Upper lobe of right lung (tissue), 1 donor: ENCODE measurements at regions not wholly inside any gene's neighbourhood (a gene's known extent, or its start where the extent isn't known, plus 50 kb on each side); places are given as distances from the start of the nearest gene placed in this dataset.

Experiments
- ATAC-seq: fragments of 200-7000 bp; cut with Tn5 transposase; one replicate; pipeline ENCODE4 v1.9.1; 2020; ENCODE audit warnings: mild to moderate bottlenecking, moderate library complexity
- DNase-seq: peaks from one replicate; pipeline ENCODE4 v3.0.0-alpha.2; 2020
- H3K27ac ChIP-seq: fragments of 200-600 bp; one replicate; pipeline ENCODE4 v1.8.0; 2022
- H3K27me3 ChIP-seq: fragments of 200-600 bp; one replicate; pipeline ENCODE4 v1.8.0; 2022; ENCODE audit warnings: mild to moderate bottlenecking
- H3K36me3 ChIP-seq: fragments of 200-600 bp; one replicate; pipeline ENCODE4 v1.8.0; 2022
- H3K4me1 ChIP-seq: fragments of 200-600 bp; one replicate; pipeline ENCODE4 v1.8.0; 2022
- H3K4me3 ChIP-seq: fragments of 200-600 bp; one replicate; pipeline ENCODE4 v1.8.0; 2022; ENCODE audit warnings: mild to moderate bottlenecking
- H3K9me3 ChIP-seq: fragments of 200-600 bp; one replicate; pipeline ENCODE4 v1.8.0; 2022
- CTCF ChIP-seq: fragments of 200-600 bp; IDR thresholded peaks from one replicate; pipeline ENCODE4 v1.8.0; 2022; ENCODE audit warnings: antibody characterized with exemption
- intact Hi-C: fragments of 100-400 bp; cut with DNase I; formaldehyde crosslinking; loops from one replicate; pipeline ENCODE4 v1.11.0; 2022
- donor health status: DM: no; HTN: yes; CAD: no; lungs with severe emphysema.

- Histone ChIP-seq H3K36me3 (no peaks in the 10 kb centered on the region), H3K27me3 (no peaks in the 10 kb centered on the region), H3K4me3 (no peak overlapping the region), H3K9me3 (no peaks in the 10 kb centered on the region), H3K27ac (no peak overlapping the region), H3K4me1 (no peaks in the 10 kb centered on the region)
- no peak for TF ChIP-seq CTCF
- intact Hi-C loops = no loop called here
- DNase-seq = no peak
- ATAC-seq = no peak
Measured at GRCh38 chr2:36027616-36028015, 328.0 kb upstream of the CRIM1 start.

- Histone ChIP-seq H3K9me3 (no peaks in the 10 kb centered on the region), H3K27ac (no peak overlapping the region), H3K4me3 (no peak overlapping the region), H3K4me1 (no peaks in the 10 kb centered on the region), H3K36me3 (no peaks in the 10 kb centered on the region), H3K27me3 (no peaks in the 10 kb centered on the region)
- TF ChIP-seq CTCF = no peak
- intact Hi-C loops = no loop called here
- no peak for ATAC-seq
- DNase-seq = no peak
Measured at GRCh38 chr2:36013064-36013463, 342.5 kb upstream of the CRIM1 start.

GRCh38 chr2:36006444-36006843 lies 349.1 kb upstream of the CRIM1 start:
- intact Hi-C loops = no loop called here
- Histone ChIP-seq H3K9me3 (no peaks in the 10 kb centered on the region), H3K27ac (no peak overlapping the region), H3K4me1 (no peaks in the 10 kb centered on the region), H3K4me3 (no peak overlapping the region), H3K27me3 (no peaks in the 10 kb centered on the region), H3K36me3 (no peaks in the 10 kb centered on the region)
- no peak for DNase-seq
- no peak for ATAC-seq
- no peak for TF ChIP-seq CTCF

- ATAC-seq (no peak), DNase-seq (no peak)
- no peak for TF ChIP-seq CTCF
- no peaks in the 10 kb centered on the region for H3K4me1 ChIP-seq
- H3K27me3 ChIP-seq = no peaks in the 10 kb centered on the region
- no peaks in the 10 kb centered on the region for H3K36me3 ChIP-seq
- intact Hi-C loops = no loop called here
- H3K27ac ChIP-seq = no peak overlapping the region
- H3K9me3 ChIP-seq = no peaks in the 10 kb centered on the region
- H3K4me3 ChIP-seq = no peak overlapping the region
Measured at GRCh38 chr2:36002941-36003340, 352.6 kb upstream of the CRIM1 start.

- no peak overlapping the region for H3K4me3 ChIP-seq
- no peaks in the 10 kb centered on the region for H3K27me3 ChIP-seq
- H3K9me3 ChIP-seq = no peaks in the 10 kb centered on the region
- no peak overlapping the region for H3K27ac ChIP-seq
- intact Hi-C loops = no loop called here
- ATAC-seq (no peak), DNase-seq (no peak)
- no peaks in the 10 kb centered on the region for H3K36me3 ChIP-seq
- H3K4me1 ChIP-seq = no peaks in the 10 kb centered on the region
- no peak for TF ChIP-seq CTCF
Measured at GRCh38 chr2:35997488-35997887, 358.1 kb upstream of the CRIM1 start.

- ATAC-seq = no peak
- no peaks in the 10 kb centered on the region for H3K36me3 ChIP-seq
- H3K4me3 ChIP-seq = no peak overlapping the region
- DNase-seq = no peak
- intact Hi-C loops = no loop called here
- no peaks in the 10 kb centered on the region for H3K9me3 ChIP-seq
- TF ChIP-seq CTCF = no peak
- no peaks in the 10 kb centered on the region for H3K4me1 ChIP-seq
- H3K27ac ChIP-seq = no peak overlapping the region
- H3K27me3 ChIP-seq = no peaks in the 10 kb centered on the region
Measured at GRCh38 chr2:35989503-35989902, 366.1 kb upstream of the CRIM1 start.
